Fibroblast of pulmonary artery (primary cell): ENCODE measurements at regions not wholly inside any gene's neighbourhood (a gene's known extent, or its start where the extent isn't known, plus 50 kb on each side); places are given as distances from the start of the nearest gene placed in this dataset.

Source experiments
- DNase-seq: peaks from one replicate; pipeline ENCODE4 v3.0.0-alpha.2; 2010; ENCODE audit warnings: low read depth
- H3K4me3 ChIP-seq: replicated peaks from 2 replicates; pipeline ENCODE4 v1.5.1; 2011; ENCODE audit warnings: low read depth, mild to moderate bottlenecking, control low read depth, low read length, moderate library complexity
- TF ChIP-seq, protein P1 (sequence below): IDR thresholded peaks from 2 replicates; pipeline ENCODE4 v1.5.1; 2011; ENCODE audit warnings: mild to moderate bottlenecking, control low read depth, low read length, inconsistent platforms; ENCODE audit errors: missing control alignments

DNA sequence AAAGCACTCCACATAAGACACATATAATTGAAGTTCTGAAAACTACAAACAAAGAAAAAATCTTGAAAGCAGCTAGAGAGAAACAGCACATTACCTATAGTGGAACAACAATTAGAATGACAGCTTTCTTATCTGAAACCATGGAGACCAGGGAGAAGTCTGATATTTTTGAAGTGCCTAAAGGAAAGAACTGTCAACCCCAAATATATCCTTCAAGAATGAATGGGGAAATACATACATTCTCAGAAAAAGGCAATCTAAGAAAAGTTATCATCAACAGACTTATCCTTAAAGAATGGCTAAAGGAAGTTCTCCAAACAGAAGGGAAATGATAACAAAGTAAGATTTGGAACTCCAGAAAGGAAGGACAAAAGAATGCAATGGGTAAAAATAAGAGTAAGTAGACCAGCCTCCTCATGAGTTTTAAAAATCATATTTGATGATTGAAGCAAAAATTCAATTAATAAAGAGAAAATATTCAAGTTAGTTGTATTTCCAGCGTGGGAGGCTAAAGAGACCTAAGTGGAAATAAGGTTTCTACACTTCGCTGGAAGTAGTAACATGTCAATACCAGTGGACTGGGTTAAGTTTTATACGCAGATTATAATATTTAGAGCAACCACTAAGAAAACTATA lies 170.8 kb upstream of the SAMSN1 start:
- DNase-seq = no peak
- H3K4me3 ChIP-seq = no peak overlapping the region
- TF ChIP-seq, protein P1, sequence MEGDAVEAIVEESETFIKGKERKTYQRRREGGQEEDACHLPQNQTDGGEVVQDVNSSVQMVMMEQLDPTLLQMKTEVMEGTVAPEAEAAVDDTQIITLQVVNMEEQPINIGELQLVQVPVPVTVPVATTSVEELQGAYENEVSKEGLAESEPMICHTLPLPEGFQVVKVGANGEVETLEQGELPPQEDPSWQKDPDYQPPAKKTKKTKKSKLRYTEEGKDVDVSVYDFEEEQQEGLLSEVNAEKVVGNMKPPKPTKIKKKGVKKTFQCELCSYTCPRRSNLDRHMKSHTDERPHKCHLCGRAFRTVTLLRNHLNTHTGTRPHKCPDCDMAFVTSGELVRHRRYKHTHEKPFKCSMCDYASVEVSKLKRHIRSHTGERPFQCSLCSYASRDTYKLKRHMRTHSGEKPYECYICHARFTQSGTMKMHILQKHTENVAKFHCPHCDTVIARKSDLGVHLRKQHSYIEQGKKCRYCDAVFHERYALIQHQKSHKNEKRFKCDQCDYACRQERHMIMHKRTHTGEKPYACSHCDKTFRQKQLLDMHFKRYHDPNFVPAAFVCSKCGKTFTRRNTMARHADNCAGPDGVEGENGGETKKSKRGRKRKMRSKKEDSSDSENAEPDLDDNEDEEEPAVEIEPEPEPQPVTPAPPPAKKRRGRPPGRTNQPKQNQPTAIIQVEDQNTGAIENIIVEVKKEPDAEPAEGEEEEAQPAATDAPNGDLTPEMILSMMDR = no peak

- TF ChIP-seq, protein P1 = no peak
- no peak overlapping the region for H3K4me3 ChIP-seq
- no peak for DNase-seq
These were observed 167.0 kb upstream of the SAMSN1 start for GRCh38 chr21:14713109-14713508.

GRCh38 chr21:14712121-14712715 lies 166.1 kb upstream of the SAMSN1 start:
- TF ChIP-seq, protein P1 = no peak
- no peak overlapping the region for H3K4me3 ChIP-seq
- DNase-seq = peak; percentile 51

GRCh38 chr21:14711287-14711686 lies 165.2 kb upstream of the SAMSN1 start:
- peak; percentile 41 for DNase-seq
- TF ChIP-seq, protein P1 = no peak
- H3K4me3 ChIP-seq = no peak overlapping the region

- TF ChIP-seq, protein P1 = no peak
- H3K4me3 ChIP-seq = no peak overlapping the region
- no peak for DNase-seq
These were observed 161.5 kb upstream of the SAMSN1 start for GRCh38 chr21:14707511-14708020.

- DNase-seq = no peak
- TF ChIP-seq, protein P1 = no peak
- H3K4me3 ChIP-seq = no peak overlapping the region
These were observed 160.8 kb upstream of the SAMSN1 start for GRCh38 chr21:14706712-14707510.
